Lung (tissue), 11 donors: ENCODE measurements at regions not wholly inside any gene's neighbourhood (a gene's known extent, or its start where the extent isn't known, plus 50 kb on each side); places are given as distances from the start of the nearest gene placed in this dataset.
"Not testable (repeated sequence)": the region's sequence is repeated elsewhere in the genome, so short reads cannot be mapped to it uniquely, and the experiment has no call there.

Experiments used
- ATAC-seq: fragments of 200-7000 bp; cut with Tn5 transposase; one replicate; pipeline ENCODE4 v1.9.1; 2020; ENCODE audit warnings: moderate number of reproducible peaks; ENCODE audit not compliant: insufficient read depth, low FRiP score
- DNase-seq, 3 donors: peaks; one replicate each; pipeline ENCODE4 v3.0.0-alpha.2; 2013 to 2017
- H3K27ac ChIP-seq, 2 donors: one replicate each; pipeline ENCODE4 v1.5.1; 2013; ENCODE audit warnings: mild to moderate bottlenecking in 2 of 2, moderate library complexity in 2 of 2, control low read depth in 1 of 2, inconsistent platforms in 1 of 2, low read depth in 1 of 2, low read length in 1 of 2
- H3K27me3 ChIP-seq, 3 donors: one replicate each; pipeline ENCODE4 v1.5.1; 2013; ENCODE audit warnings: low read length in 2 of 3; ENCODE audit not compliant: control insufficient read depth in 3 of 3, insufficient read depth in 3 of 3
- H3K36me3 ChIP-seq, 4 donors: one replicate each; pipeline ENCODE4 v1.5.1; 2013; ENCODE audit warnings: low read length in 4 of 4, mild to moderate bottlenecking in 1 of 4, moderate library complexity in 1 of 4; ENCODE audit not compliant: control insufficient read depth in 4 of 4, insufficient read depth in 4 of 4
- H3K4me1 ChIP-seq, 5 donors: one replicate each; pipeline ENCODE4 v1.5.1; 2013; ENCODE audit warnings: low read length in 5 of 5, mild to moderate bottlenecking in 2 of 5, moderate library complexity in 1 of 5; ENCODE audit not compliant: control insufficient read depth in 5 of 5, insufficient read depth in 5 of 5
- H3K4me3 ChIP-seq: one replicate; pipeline ENCODE4 v1.5.1; 2013; ENCODE audit warnings: mild to moderate bottlenecking, control low read depth, moderate library complexity
- H3K9ac ChIP-seq, 2 donors: one replicate each; pipeline ENCODE4 v1.5.1; 2013; ENCODE audit warnings: low read length in 2 of 2, control low read depth in 1 of 2; ENCODE audit not compliant: insufficient read depth in 1 of 2
- H3K9me3 ChIP-seq, 4 donors: one replicate each; pipeline ENCODE4 v1.5.1; 2013; ENCODE audit warnings: low read length in 3 of 4, mild to moderate bottlenecking in 1 of 4, moderate library complexity in 1 of 4; ENCODE audit not compliant: control insufficient read depth in 4 of 4, insufficient read depth in 3 of 4
- WGBS, 2 donors: extraction: QIAGEN DNeasy Blood & Tissue Kit; methylation state at CpG; one replicate each; pipeline ENCODE4 v1.1.7; 2013; 5-methylcytosine and 5-hydroxymethylcytosine counted together
- TF ChIP-seq, protein P1 (sequence below): IDR thresholded peaks from 2 replicates; pipeline ENCODE4 v1.5.1; 2012; ENCODE audit warnings: mild to moderate bottlenecking; ENCODE audit errors: control extremely low read depth, extremely low read depth
- donor health status: control.
- donor health status: control.
- donor health status: Bipolar disorder and iron deficiency.
- donor health status: healthy.
- donor health status: DM: yes; HTN: yes; CAD: no.

DNA sequence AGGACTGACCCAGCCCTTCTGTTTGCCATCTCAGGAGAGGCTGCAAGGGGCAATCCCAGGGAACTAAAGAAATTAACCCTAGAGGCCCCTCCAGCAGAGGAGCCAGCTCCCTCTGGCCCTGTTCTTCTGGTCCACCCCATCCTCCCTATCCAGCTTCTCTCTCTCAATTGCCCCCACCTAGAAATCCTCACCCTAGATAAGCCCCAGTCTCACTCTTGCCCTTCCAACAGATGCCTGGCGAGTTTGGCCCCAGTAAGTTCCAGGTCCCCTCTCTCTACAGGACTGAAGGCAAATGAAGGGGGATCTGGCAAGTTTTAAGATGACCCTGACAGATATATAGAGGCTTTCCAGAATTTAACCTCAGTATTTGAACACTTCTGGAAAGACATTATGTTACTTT lies 134.0 kb downstream of the THBS2 start:
- H3K36me3 ChIP-seq, result no peaks in the 10 kb centered on the region
- DNase-seq, result no peak
- H3K27ac ChIP-seq, result no peak overlapping the region
- TF ChIP-seq, protein P1, sequence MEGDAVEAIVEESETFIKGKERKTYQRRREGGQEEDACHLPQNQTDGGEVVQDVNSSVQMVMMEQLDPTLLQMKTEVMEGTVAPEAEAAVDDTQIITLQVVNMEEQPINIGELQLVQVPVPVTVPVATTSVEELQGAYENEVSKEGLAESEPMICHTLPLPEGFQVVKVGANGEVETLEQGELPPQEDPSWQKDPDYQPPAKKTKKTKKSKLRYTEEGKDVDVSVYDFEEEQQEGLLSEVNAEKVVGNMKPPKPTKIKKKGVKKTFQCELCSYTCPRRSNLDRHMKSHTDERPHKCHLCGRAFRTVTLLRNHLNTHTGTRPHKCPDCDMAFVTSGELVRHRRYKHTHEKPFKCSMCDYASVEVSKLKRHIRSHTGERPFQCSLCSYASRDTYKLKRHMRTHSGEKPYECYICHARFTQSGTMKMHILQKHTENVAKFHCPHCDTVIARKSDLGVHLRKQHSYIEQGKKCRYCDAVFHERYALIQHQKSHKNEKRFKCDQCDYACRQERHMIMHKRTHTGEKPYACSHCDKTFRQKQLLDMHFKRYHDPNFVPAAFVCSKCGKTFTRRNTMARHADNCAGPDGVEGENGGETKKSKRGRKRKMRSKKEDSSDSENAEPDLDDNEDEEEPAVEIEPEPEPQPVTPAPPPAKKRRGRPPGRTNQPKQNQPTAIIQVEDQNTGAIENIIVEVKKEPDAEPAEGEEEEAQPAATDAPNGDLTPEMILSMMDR, result no peak
- no peak for ATAC-seq
- WGBS, 2 donors, result 90 to 92% methylated on average over 1 of the region's 1 CpG
- H3K4me3 ChIP-seq, result no peak overlapping the region
- no peaks in the 10 kb centered on the region for H3K27me3 ChIP-seq
- peaks cover 0 to 5% (median 1%) of the 10 kb centered on the region in 4 donors for H3K9me3 ChIP-seq
- no peak overlapping the region for H3K9ac ChIP-seq
- peaks cover 0 to 4% (median 0%) of the 10 kb centered on the region in 5 donors for H3K4me1 ChIP-seq

DNA sequence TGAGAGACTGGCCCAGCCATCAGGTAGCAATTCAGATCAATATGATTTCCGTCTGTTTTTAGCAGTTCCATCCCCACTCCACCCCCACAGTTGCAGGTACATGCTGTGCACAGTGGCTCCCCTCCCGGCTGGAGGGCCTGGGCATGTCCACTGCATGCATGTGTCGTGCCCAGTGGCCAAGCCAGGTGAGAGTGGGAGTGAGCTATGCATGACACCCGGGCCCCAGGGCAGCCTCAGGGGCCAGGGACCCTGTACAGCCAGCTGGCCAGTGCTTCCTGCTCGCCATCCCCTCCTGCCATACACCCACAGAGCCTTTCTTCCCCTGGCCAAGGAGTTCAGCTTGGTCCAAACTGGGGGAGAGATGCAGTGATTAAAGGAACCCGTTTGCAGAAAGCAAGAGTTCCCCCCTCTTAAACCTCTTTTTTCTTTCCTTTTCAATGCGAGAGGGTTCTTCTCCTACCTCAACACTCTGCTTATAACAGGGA lies 135.3 kb downstream of the THBS2 start:
- no peak for DNase-seq
- Histone ChIP-seq H3K4me1 (peaks cover 0 to 4% (median 0%) of the 10 kb centered on the region in 5 donors), H3K4me3 (no peak overlapping the region), H3K9ac (no peak overlapping the region), H3K27ac (no peak overlapping the region), H3K27me3 (no peaks in the 10 kb centered on the region), H3K9me3 (peaks cover 0 to 5% (median 1%) of the 10 kb centered on the region in 4 donors), H3K36me3 (no peaks in the 10 kb centered on the region)
- TF ChIP-seq, protein P1, result no peak
- no peak for ATAC-seq
- 85 to 86% methylated on average over 7 of the region's 7 CpGs for WGBS, 2 donors

DNA sequence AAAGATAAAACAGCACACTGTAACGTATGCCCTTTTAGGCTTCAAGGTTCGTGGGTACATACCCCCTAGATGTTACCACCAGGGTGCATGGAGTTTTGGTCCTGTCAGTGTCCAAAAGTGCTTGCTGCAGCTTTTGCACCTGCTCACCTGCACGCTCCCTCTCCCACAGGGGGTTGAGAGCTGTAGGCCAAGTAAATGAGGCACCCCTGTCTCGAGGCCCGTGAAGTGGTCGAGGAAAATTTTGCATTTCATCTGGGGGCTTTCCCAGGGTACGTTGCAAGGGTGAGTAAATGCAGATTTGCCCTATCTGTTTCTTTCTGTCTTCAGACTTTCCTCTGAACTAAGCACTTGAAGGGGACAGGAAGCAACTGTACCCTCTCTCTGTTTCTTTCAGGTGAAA lies 136.0 kb downstream of the THBS2 start:
- Histone ChIP-seq H3K36me3 (no peaks in the 10 kb centered on the region), H3K9ac (no peak overlapping the region), H3K4me1 (peaks cover 0 to 4% (median 0%) of the 10 kb centered on the region in 5 donors), H3K4me3 (no peak overlapping the region), H3K9me3 (peaks cover 0 to 5% (median 1%) of the 10 kb centered on the region in 4 donors), H3K27ac (no peak overlapping the region), H3K27me3 (no peaks in the 10 kb centered on the region)
- WGBS, 2 donors, result 77 to 83% methylated on average over 7 of the region's 7 CpGs
- no peak for ATAC-seq
- TF ChIP-seq, protein P1, result no peak
- no peak for DNase-seq

DNA sequence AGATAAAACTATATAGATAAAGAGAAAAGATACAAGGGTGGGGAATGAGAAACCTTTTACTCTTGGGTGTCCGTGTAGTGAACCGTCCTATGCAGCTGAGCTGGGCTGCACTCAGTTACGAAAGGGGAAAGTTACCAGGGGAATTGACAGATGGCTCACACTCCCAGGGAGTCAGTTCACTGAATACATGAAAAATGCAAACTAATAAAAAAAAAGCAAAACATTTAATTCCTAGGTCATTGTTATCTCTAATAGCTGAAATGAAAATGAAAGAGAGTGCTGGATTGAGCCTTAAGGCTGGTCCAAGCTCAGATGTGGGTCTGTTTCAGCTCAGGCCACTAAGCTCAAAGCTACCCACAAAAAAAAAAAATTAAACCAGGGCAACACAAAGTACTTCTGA lies 138.0 kb downstream of the THBS2 start:
- DNase-seq (no peak), ATAC-seq (no peak)
- H3K9ac ChIP-seq, result no peak overlapping the region
- H3K9me3 ChIP-seq, result peaks cover 0 to 5% (median 1%) of the 10 kb centered on the region in 4 donors
- H3K4me1 ChIP-seq, result peaks cover 0 to 4% (median 0%) of the 10 kb centered on the region in 5 donors
- 66 to 67% methylated on average over 3 of the region's 3 CpGs for WGBS, 2 donors
- H3K36me3 ChIP-seq, result no peaks in the 10 kb centered on the region
- H3K4me3 ChIP-seq, result no peak overlapping the region
- H3K27ac ChIP-seq, result no peak overlapping the region
- TF ChIP-seq, protein P1, result no peak
- no peaks in the 10 kb centered on the region for H3K27me3 ChIP-seq

DNA sequence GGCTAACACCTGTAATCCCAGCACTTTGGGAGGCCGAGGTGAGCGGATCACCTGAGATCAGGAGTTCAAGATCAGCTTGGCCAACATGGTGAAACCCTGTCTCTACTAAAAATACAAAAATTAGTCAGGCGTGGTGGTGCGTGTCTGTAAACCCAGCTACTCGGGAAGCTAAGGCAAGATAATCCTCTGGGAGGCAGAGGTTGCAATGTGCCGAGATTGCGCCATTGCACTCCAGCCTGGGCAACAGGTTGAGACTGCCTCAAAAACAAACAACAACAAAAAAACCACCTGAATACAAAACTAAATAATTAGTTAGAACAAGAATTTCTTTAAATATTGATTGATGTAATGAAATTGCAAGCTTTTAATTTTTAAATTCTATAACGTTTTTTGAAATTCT lies 139.0 kb downstream of the THBS2 start:
- not testable (repeated sequence) for DNase-seq, H3K9me3 ChIP-seq, H3K27ac ChIP-seq, H3K9ac ChIP-seq, H3K4me1 ChIP-seq, H3K4me3 ChIP-seq, H3K27me3 ChIP-seq, H3K36me3 ChIP-seq, ATAC-seq
- 90 to 91% methylated on average over 8 of the region's 8 CpGs for WGBS, 2 donors
